Stimulated activated CD8-positive, alpha-beta memory T cell treated with anti-CD3 and anti-CD28 coated beads, Interleukin-7, amount 100 ng/mL, for 4 hours (primary cell): ENCODE measurements at regions not wholly inside any gene's neighbourhood (a gene's known extent, or its start where the extent isn't known, plus 50 kb on each side); places are given as distances from the start of the nearest gene placed in this dataset.

Experiments
- DNase-seq, 2 donors: peaks; one replicate each; pipeline ENCODE4 v3.0.0-alpha.2; 2020; ENCODE audit warnings: low read depth in 2 of 2

GRCh38 chr22:48660790-48661740 lies 1166.6 kb downstream of the BRD1 start:
- DNase-seq: no peak

- no peak for DNase-seq
These were observed 1167.4 kb downstream of the BRD1 start for GRCh38 chr22:48660104-48660789.

- no peak for DNase-seq
These were observed 1168.2 kb downstream of the BRD1 start for GRCh38 chr22:48659404-48659996.

DNA sequence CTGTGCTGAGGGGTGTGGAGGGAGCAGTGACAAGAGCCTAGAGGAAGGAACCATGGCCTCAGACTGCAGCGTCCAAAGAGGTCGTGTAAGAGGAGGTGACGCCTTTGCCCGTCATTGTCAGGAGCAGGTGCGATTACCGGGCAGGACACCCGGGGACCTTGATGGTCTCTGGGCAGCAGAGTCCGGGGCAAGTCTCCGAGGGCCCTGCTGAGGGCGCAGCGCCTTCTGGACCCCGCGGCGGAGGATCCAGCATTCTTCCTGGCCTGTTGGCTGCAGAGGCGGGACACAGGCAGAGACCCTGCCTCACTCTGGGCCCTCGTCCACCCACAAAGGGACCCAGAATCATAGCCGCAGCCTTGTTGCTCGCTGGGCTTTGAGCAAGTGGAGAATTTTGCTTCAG lies 1168.8 kb downstream of the BRD1 start:
- no peak for DNase-seq

GRCh38 chr22:48658246-48658645 lies 1169.4 kb downstream of the BRD1 start:
- DNase-seq: no peak

DNA sequence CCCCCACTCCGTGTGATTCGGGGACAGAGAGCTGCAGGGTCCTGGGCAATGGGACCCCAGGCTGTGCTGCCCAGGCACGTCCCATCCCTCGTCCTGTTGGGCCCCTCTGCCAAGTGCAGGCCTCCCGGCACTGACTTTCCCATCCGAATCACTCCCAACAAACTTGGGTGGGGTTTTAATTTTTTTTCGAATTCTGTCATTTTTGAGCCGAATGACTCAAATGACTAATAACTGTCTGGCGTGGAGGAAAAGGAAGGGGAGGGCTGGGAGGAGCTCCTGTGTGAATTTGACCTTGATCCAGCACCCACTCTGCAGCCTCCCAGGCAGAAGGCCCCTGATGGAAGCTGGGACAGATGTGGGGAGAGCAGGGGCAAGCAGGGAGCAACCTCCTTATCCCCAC lies 1173.2 kb downstream of the BRD1 start:
- DNase-seq: no peak

DNA sequence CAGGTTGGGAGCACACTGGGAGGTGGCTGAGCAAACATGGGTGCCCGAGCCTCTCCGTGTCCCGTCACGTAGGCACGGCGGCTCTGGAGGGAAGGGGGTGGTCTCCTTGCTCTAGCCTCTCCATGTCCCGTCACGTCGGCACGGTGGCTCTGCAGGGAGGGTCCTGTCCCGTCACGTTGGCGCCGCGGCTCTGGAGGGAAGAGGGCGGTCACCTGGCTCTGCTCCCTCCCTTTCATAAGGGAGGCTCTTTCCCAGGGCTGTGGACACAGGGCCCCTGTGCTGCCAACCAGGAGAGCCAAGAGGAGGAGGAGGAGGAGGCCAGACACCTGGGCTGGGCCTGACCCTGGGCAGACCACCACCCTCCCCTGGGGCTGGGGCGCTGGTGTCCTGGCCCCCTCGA lies 1173.7 kb downstream of the BRD1 start:
- no peak for DNase-seq

- no peak for DNase-seq
These were observed 1174.4 kb downstream of the BRD1 start for GRCh38 chr22:48653306-48653705.

DNA sequence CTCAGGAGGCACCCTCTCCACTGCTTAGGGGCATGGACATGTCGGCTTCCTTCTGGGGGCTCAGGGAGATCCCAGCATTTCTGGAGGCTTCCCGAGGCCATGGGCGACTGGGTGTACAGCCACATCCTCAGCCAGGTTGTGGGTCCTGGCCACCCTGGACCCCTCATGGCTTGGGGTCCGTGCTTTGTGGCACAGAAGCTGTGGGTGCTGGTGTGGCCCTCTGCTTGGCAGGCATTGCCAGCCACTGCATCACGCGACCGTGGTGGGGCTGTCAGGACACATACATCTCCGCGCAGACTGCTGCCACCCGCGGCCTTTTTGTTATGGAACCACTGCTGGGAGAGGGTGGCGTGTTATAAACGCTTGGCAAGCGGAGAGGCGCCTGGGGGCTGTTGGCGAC lies 1174.9 kb downstream of the BRD1 start:
- DNase-seq: no peak

DNA sequence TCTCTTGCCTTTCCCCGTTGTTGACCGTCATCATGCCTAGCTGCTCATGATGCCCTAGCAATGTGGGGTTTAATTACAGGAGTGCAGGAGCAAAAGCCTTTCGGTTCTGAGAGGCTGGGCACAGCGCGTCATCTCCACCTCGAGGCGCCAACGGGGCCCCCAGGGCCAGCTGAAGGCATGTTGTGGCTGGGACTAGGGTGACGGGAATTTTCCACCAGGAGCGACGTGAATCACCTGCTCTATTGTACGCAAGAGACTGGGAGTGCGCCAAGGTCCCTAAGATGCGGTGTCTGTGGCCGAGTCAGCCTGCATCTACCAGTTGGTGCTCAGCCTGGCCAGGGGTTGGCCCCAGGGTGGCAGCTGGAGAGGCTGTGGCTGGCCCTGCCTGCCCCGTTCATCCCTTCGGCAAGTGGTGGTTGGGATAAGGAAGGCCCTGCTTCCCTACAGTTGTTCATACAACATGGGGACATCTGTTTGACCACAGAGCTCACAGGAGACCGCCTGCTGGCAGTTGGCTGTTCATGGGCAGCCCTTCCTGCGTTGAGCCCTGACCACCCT lies 1175.6 kb downstream of the BRD1 start:
- DNase-seq: no peak

GRCh38 chr22:48651036-48651890 lies 1176.4 kb downstream of the BRD1 start:
- no peak for DNase-seq

- DNase-seq: no peak
These were observed 1177.2 kb downstream of the BRD1 start for GRCh38 chr22:48650323-48651035.

- no peak for DNase-seq
These were observed 1178.2 kb downstream of the BRD1 start for GRCh38 chr22:48649466-48649865.

DNA sequence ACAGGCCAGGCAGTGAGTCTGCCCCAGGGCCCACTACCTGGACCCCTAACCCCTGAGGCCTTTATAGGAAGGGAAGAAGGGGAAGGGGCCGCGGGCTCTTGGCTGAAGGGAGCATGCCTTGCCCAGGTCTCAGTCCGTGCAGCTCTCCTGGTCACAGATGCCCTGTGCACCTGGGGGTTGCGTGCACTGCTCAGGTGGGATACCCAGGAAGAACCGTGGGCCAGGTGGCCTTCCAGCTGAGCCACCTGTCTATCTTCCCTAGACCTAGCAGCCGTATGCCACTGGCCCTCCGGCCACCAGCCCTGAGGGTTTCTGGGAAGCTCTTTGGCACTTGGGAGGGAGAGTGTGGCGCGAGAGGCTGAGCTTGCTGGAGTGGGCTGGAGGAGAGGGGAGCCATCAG lies 1178.6 kb downstream of the BRD1 start:
- DNase-seq: no peak

- no peak for DNase-seq
These were observed 1179.8 kb downstream of the BRD1 start for GRCh38 chr22:48647606-48648515.

GRCh38 chr22:48647051-48647450 lies 1180.6 kb downstream of the BRD1 start:
- DNase-seq: no peak

- DNase-seq: no peak
These were observed 1181.3 kb downstream of the BRD1 start for GRCh38 chr22:48646216-48646925.

GRCh38 chr22:48645766-48646165 lies 1181.9 kb downstream of the BRD1 start:
- DNase-seq: no peak

- DNase-seq: no peak
These were observed 1182.7 kb downstream of the BRD1 start for GRCh38 chr22:48644997-48645396.
